LNCaP clone FGC (cell line): ENCODE measurements at regions not wholly inside any gene's neighbourhood (a gene's known extent, or its start where the extent isn't known, plus 50 kb on each side); places are given as distances from the start of the nearest gene placed in this dataset.

Experiments
- DNase-seq: peaks from one replicate; pipeline ENCODE4 v3.0.0-alpha.2; 2011; ENCODE audit warnings: low read depth
- H3K4me3 ChIP-seq: 2 replicates; pipeline ENCODE4 v1.5.1; 2011; ENCODE audit warnings: mild to moderate bottlenecking, low read depth, low read length, control low read depth
- TF ChIP-seq, protein P1 (sequence below): IDR thresholded peaks from 2 replicates; pipeline ENCODE4 v1.5.1; 2012; ENCODE audit warnings: mild to moderate bottlenecking; ENCODE audit not compliant: control insufficient read depth, insufficient read depth; ENCODE audit errors: extremely low read depth

DNA sequence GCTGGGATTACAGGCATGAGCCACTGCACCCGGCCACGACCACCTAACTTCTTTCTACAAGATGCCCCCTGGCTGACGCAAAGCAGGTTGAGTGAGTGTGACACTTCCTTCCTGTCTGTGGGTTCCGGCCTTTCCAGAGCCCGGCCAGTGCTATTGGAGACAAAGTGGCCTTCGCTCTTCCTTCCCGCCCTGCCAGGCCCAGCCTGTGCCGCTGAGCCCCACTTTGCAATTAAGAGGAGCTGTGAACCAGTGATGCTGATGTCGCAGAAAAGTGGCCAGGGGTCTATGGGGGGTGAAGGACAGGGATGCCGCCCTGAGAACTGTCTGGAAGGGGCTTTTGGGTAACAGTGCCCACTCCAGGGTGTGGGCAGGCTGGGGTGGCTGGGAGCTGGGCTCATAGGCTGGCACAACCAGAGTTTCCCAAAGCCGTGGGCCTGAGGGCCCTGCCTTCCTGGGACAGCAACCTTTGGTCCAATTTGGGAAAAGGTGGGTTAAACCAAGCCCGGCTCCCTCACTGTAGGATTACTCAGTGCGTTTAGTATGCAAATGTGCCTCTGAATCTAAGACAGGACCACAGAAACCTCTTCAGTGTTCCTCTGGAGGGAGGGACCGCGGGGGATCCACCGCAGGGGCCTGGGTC, 174.9 kb downstream of the SEC14L1 start:
- TF ChIP-seq, protein P1, sequence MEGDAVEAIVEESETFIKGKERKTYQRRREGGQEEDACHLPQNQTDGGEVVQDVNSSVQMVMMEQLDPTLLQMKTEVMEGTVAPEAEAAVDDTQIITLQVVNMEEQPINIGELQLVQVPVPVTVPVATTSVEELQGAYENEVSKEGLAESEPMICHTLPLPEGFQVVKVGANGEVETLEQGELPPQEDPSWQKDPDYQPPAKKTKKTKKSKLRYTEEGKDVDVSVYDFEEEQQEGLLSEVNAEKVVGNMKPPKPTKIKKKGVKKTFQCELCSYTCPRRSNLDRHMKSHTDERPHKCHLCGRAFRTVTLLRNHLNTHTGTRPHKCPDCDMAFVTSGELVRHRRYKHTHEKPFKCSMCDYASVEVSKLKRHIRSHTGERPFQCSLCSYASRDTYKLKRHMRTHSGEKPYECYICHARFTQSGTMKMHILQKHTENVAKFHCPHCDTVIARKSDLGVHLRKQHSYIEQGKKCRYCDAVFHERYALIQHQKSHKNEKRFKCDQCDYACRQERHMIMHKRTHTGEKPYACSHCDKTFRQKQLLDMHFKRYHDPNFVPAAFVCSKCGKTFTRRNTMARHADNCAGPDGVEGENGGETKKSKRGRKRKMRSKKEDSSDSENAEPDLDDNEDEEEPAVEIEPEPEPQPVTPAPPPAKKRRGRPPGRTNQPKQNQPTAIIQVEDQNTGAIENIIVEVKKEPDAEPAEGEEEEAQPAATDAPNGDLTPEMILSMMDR, result no peak
- H3K4me3 ChIP-seq, result no peak overlapping the region
- DNase-seq, result no peak

DNA sequence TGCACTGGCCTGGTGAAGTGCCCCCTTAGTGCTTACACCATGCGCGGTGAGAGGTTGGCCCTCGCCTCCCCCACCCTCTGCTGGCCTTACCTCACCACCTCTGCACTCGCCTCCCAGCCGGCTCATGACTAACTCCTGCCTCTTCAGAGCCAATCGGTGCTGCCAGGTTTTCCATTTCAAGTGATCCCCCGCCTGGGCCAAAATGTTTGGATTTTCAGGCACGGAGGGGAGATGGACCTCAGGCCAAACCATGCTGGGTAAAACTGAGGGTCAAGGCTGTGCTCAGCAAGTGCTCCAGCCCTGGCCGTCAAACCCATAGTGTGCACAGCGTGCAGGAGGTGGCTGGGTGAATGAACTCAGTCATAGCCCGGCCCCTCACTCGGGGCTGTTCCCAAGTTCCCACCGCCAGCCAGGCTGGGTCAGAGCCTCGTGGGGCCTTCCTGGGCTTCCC, 175.4 kb downstream of the SEC14L1 start:
- TF ChIP-seq, protein P1, result no peak
- no peak overlapping the region for H3K4me3 ChIP-seq
- no peak for DNase-seq

DNA sequence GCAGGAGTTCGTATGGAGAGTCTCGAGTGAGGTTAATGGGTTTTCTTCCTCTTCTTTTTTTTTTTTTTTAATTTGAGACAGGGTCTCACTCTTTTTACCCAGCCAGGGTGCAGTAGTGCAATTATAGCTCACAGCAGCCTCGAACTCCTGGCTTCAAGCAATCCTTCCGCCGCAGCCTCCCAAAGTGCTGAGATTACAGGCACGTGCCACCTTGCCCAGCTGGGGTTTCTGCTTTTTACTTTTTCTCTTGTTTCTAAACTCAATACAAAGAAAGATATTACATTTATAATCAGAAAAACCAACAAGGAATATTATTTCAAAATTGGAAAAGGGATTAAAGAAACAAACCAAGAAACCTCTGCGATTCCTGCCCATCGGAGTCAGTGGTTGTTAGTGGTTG, 175.9 kb downstream of the SEC14L1 start:
- TF ChIP-seq, protein P1, result no peak
- no peak for DNase-seq
- H3K4me3 ChIP-seq, result no peak overlapping the region

DNA sequence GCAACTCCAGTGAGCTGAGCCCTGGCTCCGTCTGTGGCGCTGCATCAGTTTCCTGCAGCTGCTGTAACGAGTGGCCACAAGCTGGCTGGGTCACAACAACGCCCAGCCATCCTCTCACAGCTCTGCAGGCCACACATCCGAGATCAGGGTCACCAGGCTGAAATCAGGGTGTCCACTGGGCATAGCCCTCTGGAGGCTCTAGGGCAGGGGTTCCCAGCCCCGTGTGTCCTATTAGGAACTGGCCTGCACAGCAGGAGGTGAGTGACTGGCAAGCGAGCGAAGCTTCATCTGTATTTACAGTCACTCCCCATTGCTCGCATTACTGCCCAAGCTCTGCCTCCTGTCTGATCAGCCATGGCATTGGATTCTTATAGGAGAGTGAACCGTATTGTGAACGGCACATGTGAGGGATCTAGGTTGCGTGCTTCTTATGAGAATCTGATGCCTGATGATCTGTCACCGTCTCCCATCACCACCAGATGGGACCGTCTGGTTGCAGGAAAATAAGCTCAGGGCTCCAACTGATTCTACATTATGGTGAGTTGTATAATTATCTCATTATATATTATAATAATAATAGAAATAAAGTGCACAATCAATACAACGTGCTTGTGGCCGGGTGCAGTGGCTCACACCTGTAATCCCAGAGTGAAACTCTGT, 176.5 kb downstream of the SEC14L1 start:
- TF ChIP-seq, protein P1, result no peak
- no peak for DNase-seq
- no peak overlapping the region for H3K4me3 ChIP-seq

DNA sequence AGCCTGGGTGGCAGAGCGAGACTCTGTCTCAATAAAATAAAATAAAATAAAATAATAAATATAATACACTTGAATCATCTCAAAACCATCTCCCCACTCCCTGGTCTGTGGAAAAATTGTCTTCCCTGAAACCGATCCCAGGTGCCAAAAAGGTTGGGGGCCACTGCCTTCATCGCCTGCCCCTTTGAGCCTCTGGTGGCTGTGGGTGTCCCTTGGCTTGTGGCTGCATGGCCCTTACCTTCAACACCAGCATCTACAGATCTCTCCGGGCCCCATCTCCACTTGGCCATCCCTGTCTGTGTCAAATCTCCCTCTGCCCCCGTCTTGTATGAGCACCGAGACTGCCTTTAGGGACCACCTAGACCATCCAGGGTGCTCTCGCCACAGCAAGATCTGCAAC, 177.3 kb downstream of the SEC14L1 start:
- no peak overlapping the region for H3K4me3 ChIP-seq
- TF ChIP-seq, protein P1, result no peak

DNA sequence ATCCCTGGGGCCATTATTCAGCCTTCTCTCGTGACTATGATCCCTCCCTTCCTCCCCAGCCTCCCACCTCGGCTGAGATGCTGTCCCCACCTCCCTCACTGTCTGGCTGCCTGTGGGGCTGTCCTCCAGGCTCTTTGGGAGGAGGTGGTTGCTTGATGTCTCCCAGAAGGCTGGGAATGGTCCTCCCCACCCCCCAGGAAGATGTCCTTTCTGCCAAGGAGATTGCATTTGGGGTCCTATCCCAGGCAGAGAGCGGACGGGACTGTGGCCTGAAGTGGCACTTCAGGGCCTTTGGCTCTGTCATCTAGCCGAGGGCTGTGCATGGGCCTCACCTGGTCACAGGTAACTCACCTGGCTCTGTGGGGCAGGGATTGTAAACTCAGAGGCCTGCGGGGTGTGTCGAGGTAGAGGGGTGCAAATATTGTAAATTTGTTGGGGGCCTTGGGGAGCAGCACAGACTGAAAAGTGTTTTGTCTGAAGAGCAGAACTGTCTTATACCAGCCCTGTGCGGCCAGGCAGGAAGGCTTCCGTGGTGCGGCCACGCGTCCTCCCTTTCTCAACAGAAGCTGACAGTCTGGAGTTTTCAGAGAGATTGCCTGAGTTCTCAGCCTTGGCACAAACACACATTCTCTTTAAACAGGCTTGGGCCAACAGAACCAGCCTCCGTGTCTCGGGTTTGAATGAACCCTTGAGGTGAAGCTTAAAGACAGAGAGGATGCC, 177.9 kb downstream of the SEC14L1 start:
- no peak overlapping the region for H3K4me3 ChIP-seq
- no peak for DNase-seq
- TF ChIP-seq, protein P1, result no peak

More for the DNA sequence above, 177.3 kb downstream of the SEC14L1 start:
- no peak for DNase-seq
